Esophagus muscularis mucosa (tissue), 4 donors: ENCODE measurements at regions not wholly inside any gene's neighbourhood (a gene's known extent, or its start where the extent isn't known, plus 50 kb on each side); places are given as distances from the start of the nearest gene placed in this dataset.
"Not testable (repeated sequence)": the region's sequence is repeated elsewhere in the genome, so short reads cannot be mapped to it uniquely, and the experiment has no call there.

ENCODE experiments used
- DNase-seq: peaks from one replicate; pipeline ENCODE4 v3.0.0-alpha.2; 2017; ENCODE audit errors: extremely low spot score
- H3K27ac ChIP-seq, 4 donors: fragments of 200-600 bp; sonication (generic); replicated peaks in 1 of 4; 1 replicate in 3 of 4; 2 replicates in 1 of 4; pipeline ENCODE4 v1.5.1; 2016 to 2019; ENCODE audit warnings: mild to moderate bottlenecking in 1 of 4
- H3K27me3 ChIP-seq, 4 donors: fragments of 200-600 bp; sonication (generic); one replicate each; pipeline versions ENCODE4 v1.5.1 to v1.6.0; 2016 to 2019
- H3K36me3 ChIP-seq, 4 donors: fragments of 200-600 bp; sonication (generic); one replicate each; pipeline ENCODE4 v1.5.1; 2016 to 2019
- H3K4me1 ChIP-seq, 4 donors: fragments of 200-600 bp; sonication (generic); one replicate each; pipeline ENCODE4 v1.5.1; 2016 to 2019
- H3K4me3 ChIP-seq, 4 donors: fragments of 200-600 bp; sonication (generic); 1 replicate in 2 of 4; 2 replicates in 2 of 4; pipeline ENCODE4 v1.5.1; 2016 to 2019; ENCODE audit warnings: mild to moderate bottlenecking in 4 of 4, moderate library complexity in 1 of 4
- H3K9me3 ChIP-seq, 4 donors: fragments of 200-600 bp; sonication (generic); 1 replicate in 3 of 4; 2 replicates in 1 of 4; pipeline ENCODE4 v1.5.1; 2016 to 2019
- EP300 ChIP-seq: sonication (generic); formaldehyde crosslinking; IDR thresholded peaks from one replicate; pipeline ENCODE4 v1.6.1; 2017; ENCODE audit warnings: antibody characterized with exemption
- POLR2A ChIP-seq: fragments of 450-650 bp; IDR thresholded peaks from one replicate; pipeline ENCODE4 v1.6.1; 2017; ENCODE audit warnings: antibody characterized with exemption, moderate library complexity, mild to moderate bottlenecking, low read depth
- POLR2AphosphoS5 ChIP-seq, 2 donors: sonication (generic); formaldehyde crosslinking; IDR thresholded peaks; one replicate each; pipeline ENCODE4 v1.6.1; 2017; ENCODE audit warnings: antibody characterized with exemption in 2 of 2
- WGBS: methylation state at CpG from one replicate; pipeline ENCODE4 v1.1.5; 2018; 5-methylcytosine and 5-hydroxymethylcytosine counted together
- intact Hi-C: fragments of 100-400 bp; cut with DNase I; formaldehyde crosslinking; loops from one replicate; pipeline ENCODE4 v1.15.1; 2023
- TF ChIP-seq, protein P1 (sequence below), 3 experiments: fragments of 200-600 bp in 2 of 3; fragments of 450-650 bp in 1 of 3; sonication (generic) in 2 of 3; IDR thresholded peaks; one replicate each; pipeline ENCODE4 v1.5.1; 2017 to 2019; ENCODE audit warnings: antibody characterized with exemption in 3 of 3, mild to moderate bottlenecking in 2 of 3, moderate library complexity in 1 of 3

GRCh38 chr14:84323978-84324377 lies 1206.0 kb upstream of the FLRT2 start:
- intact Hi-C loops: no loop called here
- H3K4me1 ChIP-seq: no peaks in the 10 kb centered on the region
- WGBS: 31% methylated on average over 4 of the region's 4 CpGs
- no peaks in the 10 kb centered on the region for H3K9me3 ChIP-seq
- no peaks in the 10 kb centered on the region for H3K27me3 ChIP-seq
- DNase-seq: no peak
- TF ChIP-seq EP300 (no peak), POLR2AphosphoS5 (IDR thresholded peaks at IDR 0.05) (no peak), POLR2A (no peak)
- TF ChIP-seq, protein P1, sequence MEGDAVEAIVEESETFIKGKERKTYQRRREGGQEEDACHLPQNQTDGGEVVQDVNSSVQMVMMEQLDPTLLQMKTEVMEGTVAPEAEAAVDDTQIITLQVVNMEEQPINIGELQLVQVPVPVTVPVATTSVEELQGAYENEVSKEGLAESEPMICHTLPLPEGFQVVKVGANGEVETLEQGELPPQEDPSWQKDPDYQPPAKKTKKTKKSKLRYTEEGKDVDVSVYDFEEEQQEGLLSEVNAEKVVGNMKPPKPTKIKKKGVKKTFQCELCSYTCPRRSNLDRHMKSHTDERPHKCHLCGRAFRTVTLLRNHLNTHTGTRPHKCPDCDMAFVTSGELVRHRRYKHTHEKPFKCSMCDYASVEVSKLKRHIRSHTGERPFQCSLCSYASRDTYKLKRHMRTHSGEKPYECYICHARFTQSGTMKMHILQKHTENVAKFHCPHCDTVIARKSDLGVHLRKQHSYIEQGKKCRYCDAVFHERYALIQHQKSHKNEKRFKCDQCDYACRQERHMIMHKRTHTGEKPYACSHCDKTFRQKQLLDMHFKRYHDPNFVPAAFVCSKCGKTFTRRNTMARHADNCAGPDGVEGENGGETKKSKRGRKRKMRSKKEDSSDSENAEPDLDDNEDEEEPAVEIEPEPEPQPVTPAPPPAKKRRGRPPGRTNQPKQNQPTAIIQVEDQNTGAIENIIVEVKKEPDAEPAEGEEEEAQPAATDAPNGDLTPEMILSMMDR (IDR thresholded peaks at IDR 0.05): no peak
- H3K4me3 ChIP-seq: no peak overlapping the region
- no peaks in the 10 kb centered on the region for H3K36me3 ChIP-seq
- H3K27ac ChIP-seq: no peak overlapping the region

DNA sequence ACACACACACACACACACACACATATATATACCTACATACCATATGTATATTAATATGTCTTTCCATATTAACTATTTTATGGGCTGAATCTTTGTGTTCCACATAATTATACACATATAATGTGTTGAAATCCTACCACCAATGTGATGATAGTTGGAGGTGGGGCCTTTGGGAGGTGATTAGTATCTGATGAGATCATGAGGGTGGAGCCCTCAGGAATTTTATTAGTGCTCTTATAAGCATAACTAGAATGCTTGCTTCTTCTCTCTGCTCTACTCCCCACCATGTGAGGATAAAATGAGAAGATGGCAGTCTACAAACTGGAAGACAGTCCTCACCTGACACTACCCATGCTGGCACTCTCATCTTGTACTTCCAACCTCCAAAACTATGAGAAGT lies 1193.5 kb upstream of the FLRT2 start:
- Histone ChIP-seq H3K4me1 (peaks cover 0 to 8% (median 2%) of the 10 kb centered on the region in 4 donors), H3K36me3 (no peaks in the 10 kb centered on the region), H3K27ac (no peak overlapping the region), H3K27me3 (no peaks in the 10 kb centered on the region), H3K9me3 (peaks cover 0 to 3% (median under 1%) of the 10 kb centered on the region in 4 donors), H3K4me3 (no peak overlapping the region)
- no peak for DNase-seq
- intact Hi-C loops: no loop called here
- TF ChIP-seq POLR2A (no peak), POLR2AphosphoS5 (IDR thresholded peaks at IDR 0.05) (no peak), EP300 (no peak)
- TF ChIP-seq, protein P1 (IDR thresholded peaks at IDR 0.05): no peak

- Histone ChIP-seq H3K9me3 (no peaks in the 10 kb centered on the region), H3K4me1 (peaks cover 0 to 9% (median 2%) of the 10 kb centered on the region in 4 donors), H3K4me3 (no peak overlapping the region), H3K36me3 (no peaks in the 10 kb centered on the region), H3K27me3 (no peaks in the 10 kb centered on the region), H3K27ac (no peak overlapping the region)
- TF ChIP-seq POLR2A: no peak
- no peak for TF ChIP-seq POLR2AphosphoS5 (IDR thresholded peaks at IDR 0.05)
- TF ChIP-seq, protein P1 (IDR thresholded peaks at IDR 0.05): no peak
- TF ChIP-seq EP300: no peak
- intact Hi-C loops: no loop called here
- 38% methylated on average over 1 of the region's 1 CpG for WGBS
- DNase-seq: no peak
These were observed 1189.0 kb upstream of the FLRT2 start for GRCh38 chr14:84340938-84341337.

- H3K27me3 ChIP-seq, DNase-seq, H3K9me3 ChIP-seq, H3K4me1 ChIP-seq, intact Hi-C loops, H3K4me3 ChIP-seq, H3K27ac ChIP-seq, H3K36me3 ChIP-seq: not testable (repeated sequence)
- WGBS: 93% methylated on average over 3 of the region's 3 CpGs
These were observed 1188.1 kb upstream of the FLRT2 start for GRCh38 chr14:84341867-84342266.

DNA sequence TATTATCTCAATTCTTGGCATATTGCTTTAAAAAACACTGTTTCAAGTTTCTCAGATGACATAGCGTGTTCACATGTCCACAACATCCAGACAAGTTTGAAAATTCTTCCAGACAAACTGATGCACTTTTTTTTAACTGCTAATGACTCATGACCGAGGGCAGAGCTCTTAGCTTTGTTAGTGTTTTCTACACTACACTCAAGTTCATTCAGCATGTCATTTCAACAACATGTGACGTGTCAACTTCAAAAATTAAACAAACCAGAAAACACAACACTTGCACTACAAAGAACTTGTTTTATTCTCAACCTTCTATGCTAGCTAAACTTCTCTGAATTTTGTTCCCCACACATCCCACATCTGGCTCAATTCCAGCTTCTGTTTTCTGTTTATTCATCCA lies 1186.3 kb upstream of the FLRT2 start:
- no peak overlapping the region for H3K27ac ChIP-seq
- no peaks in the 10 kb centered on the region for H3K9me3 ChIP-seq
- no peak for DNase-seq
- H3K4me3 ChIP-seq: no peak overlapping the region
- intact Hi-C loops: no loop called here
- H3K27me3 ChIP-seq: no peaks in the 10 kb centered on the region
- peaks cover 0 to 9% (median 2%) of the 10 kb centered on the region in 4 donors for H3K4me1 ChIP-seq
- 53% methylated on average over 3 of the region's 3 CpGs for WGBS
- no peak for TF ChIP-seq EP300
- no peak for TF ChIP-seq POLR2A
- no peak for TF ChIP-seq POLR2AphosphoS5 (IDR thresholded peaks at IDR 0.05)
- TF ChIP-seq, protein P1 (IDR thresholded peaks at IDR 0.05): no peak
- H3K36me3 ChIP-seq: no peaks in the 10 kb centered on the region
